ENCODE measurements at regions not wholly inside any gene's neighbourhood (a gene's known extent, or its start where the extent isn't known, plus 50 kb on each side); places are given as distances from the start of the nearest gene placed in this dataset.
"Not testable (repeated sequence)": the region's sequence is repeated elsewhere in the genome, so short reads cannot be mapped to it uniquely, and the experiment has no call there.

- no peaks in the 10 kb centered on the region for H3K36me3 ChIP-seq (ENCODE audit: control insufficient read depth, insufficient read depth, low read length)
- H2BK15ac ChIP-seq (replicated peaks; ENCODE audit: low read depth), result no peak overlapping the region
- no peaks in the 10 kb centered on the region for H3K4me1 ChIP-seq (ENCODE audit: control insufficient read depth, low read depth, low read length)
- H2BK120ac ChIP-seq (ENCODE audit: low read depth, low read length), result no peak overlapping the region
- no peaks in the 10 kb centered on the region for H3K27me3 ChIP-seq (ENCODE audit: insufficient read depth, low read length, poor library complexity)
- no peak overlapping the region for H3K27ac ChIP-seq (ENCODE audit: low read depth, low read length)
- no peak overlapping the region for H3K18ac ChIP-seq (ENCODE audit: low read length)
- no peak for DNase-seq
- no CpG with 5 or more reads among the region's 6 CpGs for WGBS (ENCODE audit: extremely low coverage, insufficient coverage, low lambda C conversion rate)
- H4K8ac ChIP-seq (ENCODE audit: low read depth, low read length), result no peak overlapping the region
- H3K4me3 ChIP-seq (ENCODE audit: low read length), result no peak overlapping the region
- H3K4me2 ChIP-seq (ENCODE audit: low read length), result no peak overlapping the region
- no peak overlapping the region for H4K5ac ChIP-seq (ENCODE audit: low read length)
- H3K56ac ChIP-seq (ENCODE audit: low read length), result no peak overlapping the region
- H2AK5ac ChIP-seq (ENCODE audit: low read length), result no peak overlapping the region
- H3K79me2 ChIP-seq (ENCODE audit: control insufficient read depth, insufficient read depth, low read length), result no peaks in the 10 kb centered on the region
- H3K4ac ChIP-seq (ENCODE audit: low read depth, low read length), result no peak overlapping the region
- no peaks in the 10 kb centered on the region for H3K79me1 ChIP-seq (ENCODE audit: low read length)
- no peak overlapping the region for H2BK5ac ChIP-seq (ENCODE audit: low read length)
- H3K23ac ChIP-seq (ENCODE audit: low read length), result no peak overlapping the region
- no peak overlapping the region for H3K9ac ChIP-seq (ENCODE audit: low read length)
Measured at GRCh38 chr5:143635146-143635752, 176.7 kb upstream of the HMHB1 start.

- Histone ChIP-seq H3K27me3 (ENCODE audit: insufficient read depth, low read length, poor library complexity) (no peaks in the 10 kb centered on the region), H3K4me2 (ENCODE audit: low read length) (no peak overlapping the region), H3K9ac (ENCODE audit: low read length) (no peak overlapping the region), H3K18ac (ENCODE audit: low read length) (no peak overlapping the region), H3K79me2 (ENCODE audit: control insufficient read depth, insufficient read depth, low read length) (no peaks in the 10 kb centered on the region), H4K8ac (ENCODE audit: low read depth, low read length) (no peak overlapping the region), H3K23ac (ENCODE audit: low read length) (no peak overlapping the region), H2BK15ac (replicated peaks; ENCODE audit: low read depth) (no peak overlapping the region), H3K79me1 (ENCODE audit: low read length) (no peaks in the 10 kb centered on the region), H3K56ac (ENCODE audit: low read length) (no peak overlapping the region), H3K27ac (ENCODE audit: low read depth, low read length) (no peak overlapping the region), H3K4me3 (ENCODE audit: low read length) (no peak overlapping the region), H3K36me3 (ENCODE audit: control insufficient read depth, insufficient read depth, low read length) (no peaks in the 10 kb centered on the region), H2BK120ac (ENCODE audit: low read depth, low read length) (no peak overlapping the region), H2AK5ac (ENCODE audit: low read length) (no peak overlapping the region), H2BK5ac (ENCODE audit: low read length) (no peak overlapping the region), H3K4ac (ENCODE audit: low read depth, low read length) (no peak overlapping the region), H3K4me1 (ENCODE audit: control insufficient read depth, low read depth, low read length) (peaks cover under 1% of the 10 kb centered on the region), H4K5ac (ENCODE audit: low read length) (no peak overlapping the region)
- DNase-seq, result no peak
Measured at GRCh38 chr5:143634689-143635088, 177.3 kb upstream of the HMHB1 start.

GRCh38 chr5:143629871-143630659 is 181.9 kb upstream of the HMHB1 start:
- no peaks in the 10 kb centered on the region for H3K27me3 ChIP-seq (ENCODE audit: insufficient read depth, low read length, poor library complexity)
- H3K79me1 ChIP-seq (ENCODE audit: low read length), result no peaks in the 10 kb centered on the region
- no peak overlapping the region for H3K56ac ChIP-seq (ENCODE audit: low read length)
- no peak overlapping the region for H2AK5ac ChIP-seq (ENCODE audit: low read length)
- H3K27ac ChIP-seq (ENCODE audit: low read depth, low read length), result no peak overlapping the region
- no peak overlapping the region for H2BK120ac ChIP-seq (ENCODE audit: low read depth, low read length)
- H3K36me3 ChIP-seq (ENCODE audit: control insufficient read depth, insufficient read depth, low read length), result no peaks in the 10 kb centered on the region
- H3K18ac ChIP-seq (ENCODE audit: low read length), result no peak overlapping the region
- peak; percentile 84 for DNase-seq
- peaks cover 3% of the 10 kb centered on the region for H3K4me1 ChIP-seq (ENCODE audit: control insufficient read depth, low read depth, low read length)
- H2BK15ac ChIP-seq (replicated peaks; ENCODE audit: low read depth), result no peak overlapping the region
- H3K23ac ChIP-seq (ENCODE audit: low read length), result no peak overlapping the region
- no peak overlapping the region for H2BK5ac ChIP-seq (ENCODE audit: low read length)
- no peak overlapping the region for H4K5ac ChIP-seq (ENCODE audit: low read length)
- H3K4ac ChIP-seq (ENCODE audit: low read depth, low read length), result no peak overlapping the region
- no peak overlapping the region for H3K4me3 ChIP-seq (ENCODE audit: low read length)
- no CpG with 5 or more reads among the region's 9 CpGs for WGBS (ENCODE audit: extremely low coverage, insufficient coverage, low lambda C conversion rate)
- no peak overlapping the region for H4K8ac ChIP-seq (ENCODE audit: low read depth, low read length)
- H3K9ac ChIP-seq (ENCODE audit: low read length), result no peak overlapping the region
- H3K79me2 ChIP-seq (ENCODE audit: control insufficient read depth, insufficient read depth, low read length), result no peaks in the 10 kb centered on the region
- no peak overlapping the region for H3K4me2 ChIP-seq (ENCODE audit: low read length)

- H3K36me3 ChIP-seq (ENCODE audit: control insufficient read depth, insufficient read depth, low read length); H3K27ac ChIP-seq (ENCODE audit: low read depth, low read length); H3K56ac ChIP-seq (ENCODE audit: low read length); H3K27me3 ChIP-seq (ENCODE audit: insufficient read depth, low read length, poor library complexity); H3K4me1 ChIP-seq (ENCODE audit: control insufficient read depth, low read depth, low read length); H3K79me2 ChIP-seq (ENCODE audit: control insufficient read depth, insufficient read depth, low read length); H3K4ac ChIP-seq (ENCODE audit: low read depth, low read length); H3K4me2 ChIP-seq (ENCODE audit: low read length); H3K4me3 ChIP-seq (ENCODE audit: low read length); H2BK120ac ChIP-seq (ENCODE audit: low read depth, low read length); H2AK5ac ChIP-seq (ENCODE audit: low read length); H3K18ac ChIP-seq (ENCODE audit: low read length); DNase-seq; H2BK5ac ChIP-seq (ENCODE audit: low read length); H3K79me1 ChIP-seq (ENCODE audit: low read length); H2BK15ac ChIP-seq (replicated peaks; ENCODE audit: low read depth); H3K9ac ChIP-seq (ENCODE audit: low read length); H4K8ac ChIP-seq (ENCODE audit: low read depth, low read length); H3K23ac ChIP-seq (ENCODE audit: low read length); H4K5ac ChIP-seq (ENCODE audit: low read length): not testable (repeated sequence)
- no CpG with 5 or more reads among the region's 7 CpGs for WGBS (ENCODE audit: extremely low coverage, insufficient coverage, low lambda C conversion rate)
Measured at GRCh38 chr5:143625048-143625447, 186.9 kb upstream of the HMHB1 start.

- no peak overlapping the region for H3K9ac ChIP-seq (ENCODE audit: low read length)
- no peaks in the 10 kb centered on the region for H3K36me3 ChIP-seq (ENCODE audit: control insufficient read depth, insufficient read depth, low read length)
- H2BK5ac ChIP-seq (ENCODE audit: low read length), result no peak overlapping the region
- no peak overlapping the region for H4K5ac ChIP-seq (ENCODE audit: low read length)
- H2AK5ac ChIP-seq (ENCODE audit: low read length), result no peak overlapping the region
- DNase-seq, result no peak
- no peak overlapping the region for H3K4me3 ChIP-seq (ENCODE audit: low read length)
- H3K79me1 ChIP-seq (ENCODE audit: low read length), result no peaks in the 10 kb centered on the region
- no peak overlapping the region for H3K23ac ChIP-seq (ENCODE audit: low read length)
- no peaks in the 10 kb centered on the region for H3K4me1 ChIP-seq (ENCODE audit: control insufficient read depth, low read depth, low read length)
- H3K4ac ChIP-seq (ENCODE audit: low read depth, low read length), result no peak overlapping the region
- no peak overlapping the region for H3K18ac ChIP-seq (ENCODE audit: low read length)
- H3K4me2 ChIP-seq (ENCODE audit: low read length), result no peak overlapping the region
- no peaks in the 10 kb centered on the region for H3K27me3 ChIP-seq (ENCODE audit: insufficient read depth, low read length, poor library complexity)
- no peak overlapping the region for H4K8ac ChIP-seq (ENCODE audit: low read depth, low read length)
- no peak overlapping the region for H2BK15ac ChIP-seq (replicated peaks; ENCODE audit: low read depth)
- no peak overlapping the region for H3K27ac ChIP-seq (ENCODE audit: low read depth, low read length)
- H3K79me2 ChIP-seq (ENCODE audit: control insufficient read depth, insufficient read depth, low read length), result no peaks in the 10 kb centered on the region
- no peak overlapping the region for H3K56ac ChIP-seq (ENCODE audit: low read length)
- no CpG with 5 or more reads among the region's 4 CpGs for WGBS (ENCODE audit: extremely low coverage, insufficient coverage, low lambda C conversion rate)
- no peak overlapping the region for H2BK120ac ChIP-seq (ENCODE audit: low read depth, low read length)
Measured at GRCh38 chr5:143624465-143624864, 187.5 kb upstream of the HMHB1 start.

GRCh38 chr5:143619040-143619439 is 192.9 kb upstream of the HMHB1 start:
- no peak overlapping the region for H4K8ac ChIP-seq (ENCODE audit: low read depth, low read length)
- H3K79me1 ChIP-seq (ENCODE audit: low read length), result no peaks in the 10 kb centered on the region
- H3K23ac ChIP-seq (ENCODE audit: low read length), result no peak overlapping the region
- no peaks in the 10 kb centered on the region for H3K27me3 ChIP-seq (ENCODE audit: insufficient read depth, low read length, poor library complexity)
- H2BK5ac ChIP-seq (ENCODE audit: low read length), result no peak overlapping the region
- no peak overlapping the region for H4K5ac ChIP-seq (ENCODE audit: low read length)
- no peak for DNase-seq
- H3K4me3 ChIP-seq (ENCODE audit: low read length), result no peak overlapping the region
- H2BK120ac ChIP-seq (ENCODE audit: low read depth, low read length), result no peak overlapping the region
- no peaks in the 10 kb centered on the region for H3K79me2 ChIP-seq (ENCODE audit: control insufficient read depth, insufficient read depth, low read length)
- no peak overlapping the region for H3K18ac ChIP-seq (ENCODE audit: low read length)
- no peak overlapping the region for H3K9ac ChIP-seq (ENCODE audit: low read length)
- no peaks in the 10 kb centered on the region for H3K36me3 ChIP-seq (ENCODE audit: control insufficient read depth, insufficient read depth, low read length)
- H2BK15ac ChIP-seq (replicated peaks; ENCODE audit: low read depth), result no peak overlapping the region
- H2AK5ac ChIP-seq (ENCODE audit: low read length), result no peak overlapping the region
- H3K4me2 ChIP-seq (ENCODE audit: low read length), result no peak overlapping the region
- H3K27ac ChIP-seq (ENCODE audit: low read depth, low read length), result no peak overlapping the region
- WGBS (ENCODE audit: extremely low coverage, insufficient coverage, low lambda C conversion rate), result no CpG with 5 or more reads among the region's 2 CpGs
- H3K56ac ChIP-seq (ENCODE audit: low read length), result no peak overlapping the region
- no peak overlapping the region for H3K4ac ChIP-seq (ENCODE audit: low read depth, low read length)
- no peaks in the 10 kb centered on the region for H3K4me1 ChIP-seq (ENCODE audit: control insufficient read depth, low read depth, low read length)

Measured in mesendoderm (in vitro differentiated cells).